Heart left ventricle (tissue), 13 donors: ENCODE measurements at regions not wholly inside any gene's neighbourhood (a gene's known extent, or its start where the extent isn't known, plus 50 kb on each side); places are given as distances from the start of the nearest gene placed in this dataset.

Experiments
- POLR2A ChIP-seq, 2 donors: fragments of 450-650 bp; IDR thresholded peaks; one replicate each; pipeline ENCODE4 v1.6.1; 2017; ENCODE audit warnings: antibody characterized with exemption in 2 of 2, mild to moderate bottlenecking in 2 of 2, moderate library complexity in 2 of 2
- TF ChIP-seq, protein P1 (sequence below), 12 donors: fragments of 200-600 bp; sonication (generic) in 4 of 12; IDR thresholded peaks; one replicate each; pipeline versions ENCODE4 v1.5.0 to v1.8.0; 2018 to 2022; ENCODE audit warnings: antibody characterized with exemption in 12 of 12, mild to moderate bottlenecking in 5 of 12
- donor health status: ischemic (EF 13 %, LVEDD 7.1; RV severe dilation, severe dysfunction).
- donor health status: DM: no; HTN: yes; CAD: no.
- donor health status: DM: no; HTN: no; CAD: no.
- donor health status: ischemic (EF 25% LVEDD 6.9; RV normal size, moderate dysfunction).
- donor health status: ischemic (EF 25% LVEDD 5.7; RV mildly dilated, moderate dysfunction).
- donor health status: ischemic (EF 35%, LVEDD 5.7; RV mildly dilated, moderate dysfunction).
- donor health status: nonischemic (EF 11% LVEDD 7.7; RV severe dilation, severe dysfunction).
- donor health status: DM: yes; HTN: yes; CAD: no.
- donor health status: PGD.
- donor health status: ischemic (EF 29% LVEDD 5.4; RV normal size, mild dysfunction).
- donor health status: nonischemic (EF 23%, LVEDD 6.1; RV moderate dilation, normal function).

DNA sequence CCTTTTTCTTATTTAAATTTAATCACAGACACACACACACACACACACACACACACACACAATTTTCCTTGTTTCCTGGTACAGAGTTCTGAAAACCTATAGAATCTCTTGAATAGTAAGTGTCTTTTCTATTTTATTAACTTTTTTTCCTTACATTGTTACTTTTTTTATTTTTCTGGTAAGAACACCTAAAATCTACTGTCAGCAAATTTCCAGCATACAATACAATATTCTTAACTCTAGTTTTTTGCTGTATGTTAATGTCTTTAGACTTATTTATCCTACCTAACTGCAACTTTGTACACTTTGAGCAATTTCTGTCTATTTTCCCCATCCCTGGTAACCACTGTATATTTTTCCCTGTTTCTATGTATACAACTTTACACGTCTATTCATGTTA is 1179.8 kb downstream of the SLITRK1 start:
- TF ChIP-seq, protein P1, sequence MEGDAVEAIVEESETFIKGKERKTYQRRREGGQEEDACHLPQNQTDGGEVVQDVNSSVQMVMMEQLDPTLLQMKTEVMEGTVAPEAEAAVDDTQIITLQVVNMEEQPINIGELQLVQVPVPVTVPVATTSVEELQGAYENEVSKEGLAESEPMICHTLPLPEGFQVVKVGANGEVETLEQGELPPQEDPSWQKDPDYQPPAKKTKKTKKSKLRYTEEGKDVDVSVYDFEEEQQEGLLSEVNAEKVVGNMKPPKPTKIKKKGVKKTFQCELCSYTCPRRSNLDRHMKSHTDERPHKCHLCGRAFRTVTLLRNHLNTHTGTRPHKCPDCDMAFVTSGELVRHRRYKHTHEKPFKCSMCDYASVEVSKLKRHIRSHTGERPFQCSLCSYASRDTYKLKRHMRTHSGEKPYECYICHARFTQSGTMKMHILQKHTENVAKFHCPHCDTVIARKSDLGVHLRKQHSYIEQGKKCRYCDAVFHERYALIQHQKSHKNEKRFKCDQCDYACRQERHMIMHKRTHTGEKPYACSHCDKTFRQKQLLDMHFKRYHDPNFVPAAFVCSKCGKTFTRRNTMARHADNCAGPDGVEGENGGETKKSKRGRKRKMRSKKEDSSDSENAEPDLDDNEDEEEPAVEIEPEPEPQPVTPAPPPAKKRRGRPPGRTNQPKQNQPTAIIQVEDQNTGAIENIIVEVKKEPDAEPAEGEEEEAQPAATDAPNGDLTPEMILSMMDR (IDR thresholded peaks at IDR 0.05): no peak
- TF ChIP-seq POLR2A (IDR thresholded peaks at IDR 0.05): no peak
